ENCODE measurements at regions not wholly inside any gene's neighbourhood (a gene's known extent, or its start where the extent isn't known, plus 50 kb on each side); places are given as distances from the start of the nearest gene placed in this dataset.

DNA sequence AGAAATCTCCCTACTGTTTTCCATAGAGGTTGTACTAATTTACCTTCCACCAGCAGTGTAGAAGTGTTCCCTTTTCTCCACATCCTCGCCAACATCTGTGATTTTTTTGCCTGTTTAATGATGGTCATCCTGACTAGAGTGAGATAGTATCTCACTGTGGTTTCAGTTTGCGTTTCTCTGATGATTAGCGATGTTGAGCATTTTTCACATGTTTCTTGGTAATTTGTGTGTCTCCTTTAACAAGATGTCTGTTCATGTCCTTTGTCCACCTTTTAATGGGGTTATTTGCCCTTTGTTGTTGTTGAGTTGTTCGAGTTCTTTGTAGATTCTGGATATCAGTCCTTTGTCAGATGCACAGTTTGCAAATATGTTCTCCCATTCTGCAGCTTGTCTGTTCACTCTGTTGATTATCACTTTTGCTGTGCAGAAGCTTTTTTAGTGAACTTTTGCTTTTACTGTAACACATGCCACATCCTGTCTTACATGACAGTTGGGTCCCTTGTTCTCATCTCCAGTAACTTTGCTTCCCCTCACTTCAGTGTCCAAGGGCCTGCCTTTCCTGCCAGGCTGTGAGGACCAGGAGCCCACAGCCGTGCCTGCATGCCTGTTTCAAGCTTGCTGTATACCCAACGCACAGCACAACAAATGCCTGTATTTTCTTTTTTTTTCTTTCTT, 64.9 kb downstream of the SPRING1 start:
- TF ChIP-seq, protein P1, sequence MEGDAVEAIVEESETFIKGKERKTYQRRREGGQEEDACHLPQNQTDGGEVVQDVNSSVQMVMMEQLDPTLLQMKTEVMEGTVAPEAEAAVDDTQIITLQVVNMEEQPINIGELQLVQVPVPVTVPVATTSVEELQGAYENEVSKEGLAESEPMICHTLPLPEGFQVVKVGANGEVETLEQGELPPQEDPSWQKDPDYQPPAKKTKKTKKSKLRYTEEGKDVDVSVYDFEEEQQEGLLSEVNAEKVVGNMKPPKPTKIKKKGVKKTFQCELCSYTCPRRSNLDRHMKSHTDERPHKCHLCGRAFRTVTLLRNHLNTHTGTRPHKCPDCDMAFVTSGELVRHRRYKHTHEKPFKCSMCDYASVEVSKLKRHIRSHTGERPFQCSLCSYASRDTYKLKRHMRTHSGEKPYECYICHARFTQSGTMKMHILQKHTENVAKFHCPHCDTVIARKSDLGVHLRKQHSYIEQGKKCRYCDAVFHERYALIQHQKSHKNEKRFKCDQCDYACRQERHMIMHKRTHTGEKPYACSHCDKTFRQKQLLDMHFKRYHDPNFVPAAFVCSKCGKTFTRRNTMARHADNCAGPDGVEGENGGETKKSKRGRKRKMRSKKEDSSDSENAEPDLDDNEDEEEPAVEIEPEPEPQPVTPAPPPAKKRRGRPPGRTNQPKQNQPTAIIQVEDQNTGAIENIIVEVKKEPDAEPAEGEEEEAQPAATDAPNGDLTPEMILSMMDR (conservative IDR thresholded peaks at IDR 0.05; ENCODE audit: low read length), result no peak
- no peak for TF ChIP-seq EZH2phosphoT487 (IDR thresholded peaks at IDR 0.05; ENCODE audit: borderline replicate concordance)
